C4-2B (cell line): ENCODE measurements at regions not wholly inside any gene's neighbourhood (a gene's known extent, or its start where the extent isn't known, plus 50 kb on each side); places are given as distances from the start of the nearest gene placed in this dataset.
"Not testable (repeated sequence)": the region's sequence is repeated elsewhere in the genome, so short reads cannot be mapped to it uniquely, and the experiment has no call there.

Experiments used
- H3K27ac ChIP-seq: fragments of 450-650 bp; 2 replicates; pipeline ENCODE4 v1.5.1; 2017
- ZFX ChIP-seq: fragments of 450-650 bp; IDR thresholded peaks from 2 replicates; pipeline ENCODE4 v1.6.1; 2017
- TF ChIP-seq, protein P1 (sequence below): fragments of 450-650 bp; conservative IDR thresholded peaks from 2 replicates; pipeline ENCODE4 v1.5.1; 2017; ENCODE audit warnings: mild to moderate bottlenecking

DNA sequence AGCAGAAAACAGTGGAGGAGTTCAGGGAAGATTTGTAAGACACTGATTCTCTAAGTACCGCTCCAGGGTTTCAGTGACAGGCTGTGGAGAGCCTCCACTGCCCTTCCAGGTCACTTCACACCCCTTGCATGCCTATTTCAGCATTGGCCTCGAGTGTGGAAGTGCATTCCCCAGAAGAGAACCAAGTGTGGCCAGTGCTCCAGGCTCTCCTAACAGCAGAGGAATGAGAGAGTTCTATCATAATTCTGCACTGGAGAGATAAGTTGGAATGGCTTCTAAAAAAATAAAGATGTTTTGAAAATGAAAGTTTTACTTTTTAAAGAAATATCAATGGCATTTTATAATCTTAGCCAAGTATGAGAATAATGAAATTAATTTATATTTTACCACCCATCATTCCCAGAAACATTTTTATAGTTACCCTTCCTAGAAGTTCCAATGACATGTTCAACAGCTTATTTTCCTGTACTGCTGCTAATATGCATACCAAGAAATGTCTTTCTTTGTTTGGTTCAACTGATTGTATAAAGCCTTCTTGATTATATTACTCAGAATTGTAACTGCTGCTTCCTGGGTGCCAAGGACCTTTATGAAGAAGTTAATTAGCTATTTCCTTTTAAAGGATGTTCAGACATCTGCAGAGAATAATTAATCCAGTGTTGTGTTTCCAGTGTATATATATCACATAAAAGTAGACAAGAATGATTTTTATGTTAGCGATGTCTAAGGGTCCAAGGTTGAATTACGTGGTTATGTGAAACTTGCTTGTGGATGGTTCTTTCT lies 61.0 kb upstream of the SERPINE2 start:
- H3K27ac ChIP-seq: no peak overlapping the region
- no peak for TF ChIP-seq ZFX
- TF ChIP-seq, protein P1, sequence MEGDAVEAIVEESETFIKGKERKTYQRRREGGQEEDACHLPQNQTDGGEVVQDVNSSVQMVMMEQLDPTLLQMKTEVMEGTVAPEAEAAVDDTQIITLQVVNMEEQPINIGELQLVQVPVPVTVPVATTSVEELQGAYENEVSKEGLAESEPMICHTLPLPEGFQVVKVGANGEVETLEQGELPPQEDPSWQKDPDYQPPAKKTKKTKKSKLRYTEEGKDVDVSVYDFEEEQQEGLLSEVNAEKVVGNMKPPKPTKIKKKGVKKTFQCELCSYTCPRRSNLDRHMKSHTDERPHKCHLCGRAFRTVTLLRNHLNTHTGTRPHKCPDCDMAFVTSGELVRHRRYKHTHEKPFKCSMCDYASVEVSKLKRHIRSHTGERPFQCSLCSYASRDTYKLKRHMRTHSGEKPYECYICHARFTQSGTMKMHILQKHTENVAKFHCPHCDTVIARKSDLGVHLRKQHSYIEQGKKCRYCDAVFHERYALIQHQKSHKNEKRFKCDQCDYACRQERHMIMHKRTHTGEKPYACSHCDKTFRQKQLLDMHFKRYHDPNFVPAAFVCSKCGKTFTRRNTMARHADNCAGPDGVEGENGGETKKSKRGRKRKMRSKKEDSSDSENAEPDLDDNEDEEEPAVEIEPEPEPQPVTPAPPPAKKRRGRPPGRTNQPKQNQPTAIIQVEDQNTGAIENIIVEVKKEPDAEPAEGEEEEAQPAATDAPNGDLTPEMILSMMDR: no peak

DNA sequence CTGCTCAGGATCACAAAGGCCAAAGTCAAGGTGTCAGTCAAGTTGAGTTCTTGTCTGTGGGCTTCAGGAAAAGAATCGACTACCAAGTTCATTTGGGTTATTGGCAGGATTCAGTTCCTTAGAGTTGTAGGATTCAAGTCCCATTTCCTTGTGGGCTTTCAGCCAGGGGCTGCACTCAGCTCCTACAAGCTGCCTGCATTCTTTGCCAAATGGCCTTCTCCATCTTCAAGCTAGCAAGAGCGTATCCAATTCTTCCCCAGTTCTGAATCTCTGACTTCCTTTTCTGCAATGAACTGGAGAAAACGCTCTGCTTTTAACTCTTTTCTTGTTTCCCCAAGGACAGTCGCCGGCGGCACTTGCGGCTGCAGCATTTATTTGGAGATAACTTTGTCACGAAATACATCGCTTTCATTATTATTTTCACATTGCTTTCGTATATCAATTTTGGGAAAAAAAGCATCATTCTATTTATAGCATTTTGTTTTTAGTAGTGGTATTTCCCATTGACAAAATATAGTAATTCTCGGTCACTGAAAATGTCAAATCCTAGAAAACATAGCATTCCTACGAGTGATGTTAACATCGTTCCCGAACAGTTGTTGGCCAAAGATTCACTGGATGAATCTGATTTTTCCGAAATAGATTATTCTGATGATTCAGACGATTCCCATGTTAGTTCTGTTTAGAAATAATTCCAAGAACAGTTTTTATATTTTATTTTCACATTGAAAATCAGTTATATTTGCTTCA lies 59.6 kb upstream of the SERPINE2 start:
- TF ChIP-seq ZFX: no peak
- TF ChIP-seq, protein P1: no peak
- no peak overlapping the region for H3K27ac ChIP-seq

DNA sequence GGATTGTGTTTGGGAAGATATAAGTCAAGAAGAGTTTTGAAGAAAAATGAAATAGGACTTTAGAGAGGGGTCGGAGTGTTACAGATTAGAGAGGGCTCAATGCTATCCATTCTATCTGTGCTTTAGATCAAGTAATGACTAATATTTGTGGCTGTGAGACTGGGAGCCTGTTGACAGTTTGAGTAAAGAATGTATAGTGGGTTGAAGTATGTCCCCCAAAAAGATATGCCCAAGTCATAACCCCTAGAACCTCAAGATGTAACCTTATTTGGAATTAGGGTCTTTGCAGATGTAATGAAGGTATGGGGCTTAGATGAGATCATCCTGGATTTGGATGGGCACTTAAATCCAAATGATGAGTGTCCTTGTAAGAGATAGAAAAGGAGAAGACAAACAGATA lies 55.3 kb upstream of the SERPINE2 start:
- no peak overlapping the region for H3K27ac ChIP-seq
- TF ChIP-seq, protein P1: no peak
- TF ChIP-seq ZFX: no peak

DNA sequence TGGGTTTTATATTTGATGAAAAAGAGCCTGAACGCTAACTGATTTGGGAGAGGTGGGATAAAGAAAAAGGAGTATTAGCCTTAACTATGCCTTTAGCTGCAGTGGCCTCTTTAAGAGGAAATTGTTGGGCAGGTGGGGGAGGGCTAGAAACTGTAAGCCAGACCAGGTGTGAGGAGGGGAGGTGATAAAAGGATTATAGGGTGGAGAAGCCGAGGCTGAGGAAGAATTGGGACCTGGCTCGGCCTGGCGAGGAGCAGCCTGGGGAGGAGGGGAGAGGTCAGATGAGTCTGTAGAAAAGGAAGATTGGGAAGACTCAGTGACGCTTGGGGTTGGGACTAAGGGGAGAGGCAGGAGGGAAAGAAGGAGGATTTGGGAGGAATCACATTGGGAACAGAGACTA lies 52.6 kb upstream of the SERPINE2 start:
- not testable (repeated sequence) for H3K27ac ChIP-seq

DNA sequence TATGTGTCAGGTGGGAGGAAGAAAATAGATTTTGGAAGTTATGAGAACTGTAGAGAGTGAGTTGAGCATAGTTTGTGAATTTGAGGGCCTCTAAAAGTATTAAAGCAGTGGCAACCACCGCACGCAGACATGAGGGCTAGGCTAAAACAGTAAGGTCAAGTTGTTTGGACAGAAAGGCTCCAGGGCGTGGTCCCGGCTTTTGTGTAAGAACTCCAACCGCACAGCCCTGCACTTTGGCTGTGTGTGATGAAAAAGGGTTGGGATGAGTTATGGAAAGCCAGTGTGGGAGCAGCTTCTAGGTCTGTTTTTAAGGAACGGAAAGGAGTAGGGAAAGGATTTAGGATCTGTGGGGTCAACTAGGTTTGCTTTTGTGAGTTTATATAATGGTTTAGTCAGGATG lies 50.5 kb upstream of the SERPINE2 start:
- not testable (repeated sequence) for H3K27ac ChIP-seq
